Naive B cell (primary cell): ENCODE measurements at regions not wholly inside any gene's neighbourhood (a gene's known extent, or its start where the extent isn't known, plus 50 kb on each side); places are given as distances from the start of the nearest gene placed in this dataset.
"Not testable (repeated sequence)": the region's sequence is repeated elsewhere in the genome, so short reads cannot be mapped to it uniquely, and the experiment has no call there.

Experiments used
- ATAC-seq, 2 donors: fragments of 150-1000 bp; cut with Tn5 transposase; 2 replicates each; pipeline ENCODE4 v1.10.0; 2021; ENCODE audit warnings: low read depth in 2 of 2, mild to moderate bottlenecking in 2 of 2, moderate library complexity in 2 of 2
- DNase-seq: peaks from one replicate; pipeline ENCODE4 v3.0.0; 2022
- H3K27ac Mint-ChIP-seq, 6 donors: one replicate each; pipeline ENCODE4 v1.8.0; 2020 to 2022; ENCODE audit warnings: mild to moderate bottlenecking in 6 of 6, mixed read lengths in 6 of 6, moderate library complexity in 5 of 6, inconsistent platforms in 2 of 6
- H3K27me3 Mint-ChIP-seq, 3 donors: one replicate each; pipeline ENCODE4 v1.8.0; 2021 to 2022; ENCODE audit warnings: mixed read lengths in 3 of 3, mild to moderate bottlenecking in 1 of 3
- H3K36me3 Mint-ChIP-seq, 2 donors: one replicate each; pipeline ENCODE4 v1.8.0; 2020 to 2022; ENCODE audit warnings: mixed read lengths in 2 of 2, inconsistent platforms in 1 of 2, mild to moderate bottlenecking in 1 of 2
- H3K4me1 Mint-ChIP-seq, 3 donors: one replicate each; pipeline ENCODE4 v1.8.0; 2020 to 2022; ENCODE audit warnings: mixed read lengths in 3 of 3, inconsistent platforms in 1 of 3, mild to moderate bottlenecking in 1 of 3, moderate library complexity in 1 of 3
- H3K4me3 Mint-ChIP-seq, 8 donors: one replicate each; pipeline ENCODE4 v1.8.0; 2020 to 2022; ENCODE audit warnings: mild to moderate bottlenecking in 8 of 8, mixed read lengths in 8 of 8, moderate library complexity in 8 of 8, inconsistent platforms in 2 of 8
- H3K9me3 Mint-ChIP-seq, 7 donors: one replicate each; pipeline ENCODE4 v1.8.0; 2020 to 2022; ENCODE audit warnings: mixed read lengths in 7 of 7, mild to moderate bottlenecking in 5 of 7, inconsistent platforms in 2 of 7, moderate library complexity in 1 of 7

GRCh38 chr11:87894961-87895360 is 280.3 kb downstream of the RAB38 start:
- Mint-ChIP-seq H3K27me3 (no peaks in the 10 kb centered on the region), H3K36me3 (no peaks in the 10 kb centered on the region), H3K4me3 (no peak overlapping the region), H3K4me1 (no peaks in the 10 kb centered on the region), H3K9me3 (peaks cover 0 to 4% (median 0%) of the 10 kb centered on the region in 7 donors), H3K27ac (no peak overlapping the region)
- DNase-seq (no peak), ATAC-seq (no peak)

- Mint-ChIP-seq H3K36me3 (no peaks in the 10 kb centered on the region), H3K27me3 (no peaks in the 10 kb centered on the region), H3K4me1 (no peaks in the 10 kb centered on the region), H3K4me3 (no peak overlapping the region), H3K9me3 (peaks cover 0 to 4% (median 0%) of the 10 kb centered on the region in 7 donors), H3K27ac (no peak overlapping the region)
- DNase-seq (no peak), ATAC-seq (no peak)
Observed at GRCh38 chr11:87892291-87892690, 283.0 kb downstream of the RAB38 start.

GRCh38 chr11:87889126-87889525 is 286.1 kb downstream of the RAB38 start:
- Mint-ChIP-seq H3K27me3 (no peaks in the 10 kb centered on the region), H3K27ac (no peak overlapping the region), H3K4me1 (no peaks in the 10 kb centered on the region), H3K36me3 (no peaks in the 10 kb centered on the region), H3K9me3 (peaks cover 0 to 4% (median 0%) of the 10 kb centered on the region in 7 donors), H3K4me3 (no peak overlapping the region)
- ATAC-seq: no peak
- no peak for DNase-seq

GRCh38 chr11:87885084-87885483 is 290.2 kb downstream of the RAB38 start:
- ATAC-seq, H3K36me3 Mint-ChIP-seq, H3K4me3 Mint-ChIP-seq, H3K27me3 Mint-ChIP-seq, H3K27ac Mint-ChIP-seq, H3K4me1 Mint-ChIP-seq, H3K9me3 Mint-ChIP-seq, DNase-seq: not testable (repeated sequence)

- ATAC-seq: no peak
- H3K9me3 Mint-ChIP-seq: no peaks in the 10 kb centered on the region
- no peak for DNase-seq
Observed at GRCh38 chr11:87879118-87879517, 296.1 kb downstream of the RAB38 start.

DNA sequence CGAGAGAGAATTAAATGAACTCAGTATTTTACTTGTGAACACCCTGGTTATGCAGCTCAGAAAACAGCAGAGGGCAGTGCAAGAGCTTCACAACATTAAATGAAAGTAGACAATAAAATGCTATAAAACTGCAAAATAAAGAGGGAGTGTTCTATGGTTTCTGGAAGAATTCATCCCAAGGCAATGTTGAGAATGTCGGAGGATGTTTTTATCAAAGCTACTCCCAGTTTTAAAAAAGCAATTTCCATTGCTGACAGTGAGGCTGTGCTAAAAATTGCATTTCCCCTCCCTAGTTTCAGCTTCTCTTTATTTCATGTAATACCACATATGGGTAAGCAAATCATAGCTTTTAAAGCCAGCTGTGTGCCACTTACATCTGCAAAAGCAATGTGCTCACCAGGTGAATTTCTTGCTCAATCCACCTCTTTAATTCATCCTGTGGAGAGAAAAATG is 296.8 kb downstream of the RAB38 start:
- Mint-ChIP-seq H3K4me1 (no peaks in the 10 kb centered on the region), H3K36me3 (no peaks in the 10 kb centered on the region), H3K27ac (no peak overlapping the region), H3K27me3 (no peaks in the 10 kb centered on the region), H3K4me3 (no peak overlapping the region), H3K9me3 (no peaks in the 10 kb centered on the region)
- ATAC-seq (no peak), DNase-seq (no peak)

More at GRCh38 chr11:87879118-87879517, 296.1 kb downstream of the RAB38 start:
- no peak overlapping the region for H3K4me3 Mint-ChIP-seq
- H3K27ac Mint-ChIP-seq: no peak overlapping the region
- no peaks in the 10 kb centered on the region for H3K4me1 Mint-ChIP-seq
- no peaks in the 10 kb centered on the region for H3K36me3 Mint-ChIP-seq
- no peaks in the 10 kb centered on the region for H3K27me3 Mint-ChIP-seq

DNA sequence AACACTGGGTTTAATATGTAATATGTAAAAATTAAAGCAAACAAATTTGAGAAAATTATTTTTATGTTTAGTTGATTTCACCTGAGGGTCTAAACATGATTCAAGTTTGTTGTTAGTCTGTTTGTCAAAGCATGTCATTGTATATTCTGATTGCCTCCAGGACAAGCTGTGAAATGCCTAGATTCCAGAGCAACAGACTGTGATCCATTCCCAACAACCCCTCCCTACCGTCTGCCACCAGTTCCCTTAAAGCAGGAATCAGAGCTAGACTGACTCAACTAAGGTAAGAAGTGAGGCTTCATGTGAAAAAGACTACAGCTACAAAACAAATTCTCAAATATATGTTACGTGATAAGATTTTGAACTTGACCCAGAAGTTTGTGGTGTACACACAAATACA is 304.2 kb downstream of the RAB38 start:
- Mint-ChIP-seq H3K4me3 (no peak overlapping the region), H3K4me1 (no peaks in the 10 kb centered on the region), H3K9me3 (peaks cover 0 to 5% (median 0%) of the 10 kb centered on the region in 7 donors), H3K27me3 (no peaks in the 10 kb centered on the region), H3K36me3 (no peaks in the 10 kb centered on the region), H3K27ac (no peak overlapping the region)
- ATAC-seq (no peak), DNase-seq (no peak)

GRCh38 chr11:87870086-87870485 is 305.2 kb downstream of the RAB38 start:
- no peaks in the 10 kb centered on the region for H3K27me3 Mint-ChIP-seq
- H3K4me3 Mint-ChIP-seq: no peak overlapping the region
- no peaks in the 10 kb centered on the region for H3K36me3 Mint-ChIP-seq
- H3K27ac Mint-ChIP-seq: no peak overlapping the region
- H3K4me1 Mint-ChIP-seq: no peaks in the 10 kb centered on the region
- ATAC-seq: no peak
- DNase-seq: no peak
- H3K9me3 Mint-ChIP-seq: peaks cover 0 to 6% (median 0%) of the 10 kb centered on the region in 7 donors

DNA sequence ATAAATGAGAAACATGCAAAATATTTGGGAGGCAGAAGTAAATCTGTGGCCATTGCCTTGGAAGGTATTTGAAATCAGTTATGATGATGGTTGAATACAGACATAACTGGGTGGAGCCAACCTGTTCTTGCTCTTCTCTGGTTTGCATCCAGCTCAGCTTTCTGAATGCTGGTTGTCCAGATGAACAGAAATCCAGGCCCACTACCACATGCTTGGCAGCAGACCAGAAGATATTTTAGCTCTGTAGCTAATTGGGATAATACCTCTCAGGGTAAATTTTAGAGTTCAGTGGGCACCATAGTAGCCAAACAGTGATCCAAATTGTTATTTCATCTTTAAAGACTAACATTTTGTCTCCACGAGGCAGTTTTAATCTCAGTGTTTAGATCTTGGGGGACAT is 308.3 kb downstream of the RAB38 start:
- Mint-ChIP-seq H3K4me1 (no peaks in the 10 kb centered on the region), H3K9me3 (peaks cover 0 to 8% (median 2%) of the 10 kb centered on the region in 7 donors), H3K27me3 (no peaks in the 10 kb centered on the region), H3K36me3 (no peaks in the 10 kb centered on the region), H3K27ac (no peak overlapping the region), H3K4me3 (no peak overlapping the region)
- no peak for ATAC-seq
- no peak for DNase-seq

DNA sequence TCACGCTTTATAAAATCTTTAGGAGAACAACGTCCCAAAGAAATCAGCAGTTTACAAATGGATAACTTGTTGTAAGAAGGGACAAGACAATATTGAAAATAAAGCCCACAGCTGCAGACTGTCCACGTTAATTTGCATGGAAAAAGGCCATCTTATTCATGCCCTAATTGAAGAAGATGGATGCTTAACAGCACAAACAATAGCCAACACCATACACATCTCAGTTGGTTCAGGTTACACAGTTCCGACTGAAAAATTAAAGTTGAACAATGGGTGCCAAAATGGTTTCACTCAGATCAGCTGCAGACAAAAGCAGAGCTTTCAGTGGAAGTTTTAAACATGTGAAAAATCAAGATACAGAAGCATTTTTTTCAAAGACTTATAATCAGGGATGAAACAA is 314.2 kb downstream of the RAB38 start:
- DNase-seq: no peak
- no peak for ATAC-seq
- Mint-ChIP-seq H3K36me3 (no peaks in the 10 kb centered on the region), H3K27ac (no peak overlapping the region), H3K4me3 (no peak overlapping the region), H3K27me3 (no peaks in the 10 kb centered on the region), H3K4me1 (no peaks in the 10 kb centered on the region), H3K9me3 (peaks cover 0 to 4% (median 2%) of the 10 kb centered on the region in 7 donors)

- Mint-ChIP-seq H3K36me3 (no peaks in the 10 kb centered on the region), H3K27me3 (no peaks in the 10 kb centered on the region), H3K4me1 (no peaks in the 10 kb centered on the region), H3K27ac (no peak overlapping the region), H3K4me3 (no peak overlapping the region), H3K9me3 (peaks cover 0 to 7% (median 0%) of the 10 kb centered on the region in 7 donors)
- ATAC-seq: no peak
- no peak for DNase-seq
Observed at GRCh38 chr11:87859636-87860035, 315.6 kb downstream of the RAB38 start.

DNA sequence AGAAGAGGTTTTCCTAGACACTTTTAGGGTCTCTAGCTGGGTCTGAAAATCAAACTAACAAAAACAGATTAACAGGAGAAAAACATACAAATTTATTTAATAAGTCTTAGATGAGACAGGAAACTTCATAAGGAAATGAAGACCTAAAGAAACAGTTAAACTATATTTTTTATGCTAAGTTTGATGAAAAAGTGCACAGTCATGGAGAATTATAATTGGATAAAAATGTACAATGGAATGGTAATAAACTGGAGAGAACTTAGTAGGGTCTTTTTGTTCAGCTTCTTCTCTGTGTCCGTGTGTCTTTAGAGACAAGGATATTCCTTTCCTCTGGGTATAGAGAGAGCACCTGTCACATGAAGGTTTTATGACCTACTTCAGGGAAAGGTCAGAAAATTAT is 323.4 kb downstream of the RAB38 start:
- H3K27me3 Mint-ChIP-seq: no peaks in the 10 kb centered on the region
- ATAC-seq: no peak

GRCh38 chr11:87851234-87851633 is 324.0 kb downstream of the RAB38 start:
- Mint-ChIP-seq H3K27me3 (no peaks in the 10 kb centered on the region), H3K27ac (no peak overlapping the region), H3K4me1 (no peaks in the 10 kb centered on the region), H3K4me3 (no peak overlapping the region), H3K36me3 (no peaks in the 10 kb centered on the region), H3K9me3 (peaks cover 0 to 8% (median 6%) of the 10 kb centered on the region in 7 donors)
- ATAC-seq (no peak), DNase-seq (no peak)

More for the DNA sequence above, 323.4 kb downstream of the RAB38 start:
- no peak for DNase-seq
- Mint-ChIP-seq H3K27ac (no peak overlapping the region), H3K36me3 (no peaks in the 10 kb centered on the region), H3K4me3 (no peak overlapping the region), H3K9me3 (peaks cover 0 to 8% (median 6%) of the 10 kb centered on the region in 7 donors), H3K4me1 (no peaks in the 10 kb centered on the region)

GRCh38 chr11:87849216-87849615 is 326.0 kb downstream of the RAB38 start:
- no peak for DNase-seq
- Mint-ChIP-seq H3K27ac (no peak overlapping the region), H3K4me1 (no peaks in the 10 kb centered on the region), H3K4me3 (no peak overlapping the region), H3K9me3 (peaks cover 0 to 7% (median 4%) of the 10 kb centered on the region in 7 donors), H3K36me3 (no peaks in the 10 kb centered on the region), H3K27me3 (no peaks in the 10 kb centered on the region)
- no peak for ATAC-seq

GRCh38 chr11:87840786-87841185 is 334.5 kb downstream of the RAB38 start:
- Mint-ChIP-seq H3K9me3 (peaks cover 0 to 11% (median 2%) of the 10 kb centered on the region in 7 donors), H3K27ac (no peak overlapping the region), H3K4me1 (no peaks in the 10 kb centered on the region)

More at GRCh38 chr11:87840786-87841185, 334.5 kb downstream of the RAB38 start:
- no peak overlapping the region for H3K4me3 Mint-ChIP-seq
- no peaks in the 10 kb centered on the region for H3K27me3 Mint-ChIP-seq
- DNase-seq: no peak
- no peak for ATAC-seq
- H3K36me3 Mint-ChIP-seq: no peaks in the 10 kb centered on the region
